ENCODE measurements at regions not wholly inside any gene's neighbourhood (a gene's known extent, or its start where the extent isn't known, plus 50 kb on each side); places are given as distances from the start of the nearest gene placed in this dataset.

GRCh38 chr2:216574586-216574985 lies 58.6 kb upstream of the IGFBP2 start:
- no peak overlapping the region for H3K4me3 ChIP-seq
- H3K27me3 ChIP-seq (replicated peaks; ENCODE audit: insufficient read depth): no peaks in the 10 kb centered on the region
- H3K9me3 ChIP-seq: no peaks in the 10 kb centered on the region
- TF ChIP-seq CTCF (IDR thresholded peaks at IDR 0.05): no peak
- no peak for ATAC-seq (ENCODE audit: insufficient number of reproducible peaks, low FRiP score, low read depth)
- no peaks in the 10 kb centered on the region for H3K36me3 ChIP-seq
- DNase-seq (ENCODE audit: low spot score): no peak
- H3K27ac ChIP-seq: peak overlapping the region; percentile 94 to 95
- H3K4me1 ChIP-seq (ENCODE audit: control insufficient read depth in 1 of 2, low read depth in 2 of 2): peaks cover 18 to 35% of the 10 kb centered on the region in 2 donors

GRCh38 chr2:216575465-216575864 lies 57.8 kb upstream of the IGFBP2 start:
- peaks cover 18 to 35% of the 10 kb centered on the region in 2 donors for H3K4me1 ChIP-seq (ENCODE audit: control insufficient read depth in 1 of 2, low read depth in 2 of 2)
- H3K36me3 ChIP-seq: no peaks in the 10 kb centered on the region
- DNase-seq (ENCODE audit: low spot score): no peak
- no peak for ATAC-seq (ENCODE audit: insufficient number of reproducible peaks, low FRiP score, low read depth)
- H3K9me3 ChIP-seq: no peaks in the 10 kb centered on the region
- no peak overlapping the region for H3K4me3 ChIP-seq
- H3K27ac ChIP-seq: no peak overlapping the region
- no peak for TF ChIP-seq CTCF (IDR thresholded peaks at IDR 0.05)
- H3K27me3 ChIP-seq (replicated peaks; ENCODE audit: insufficient read depth): no peaks in the 10 kb centered on the region

GRCh38 chr2:216576616-216577015 lies 56.6 kb upstream of the IGFBP2 start:
- no peak overlapping the region for H3K27ac ChIP-seq
- H3K4me3 ChIP-seq: no peak overlapping the region
- no peaks in the 10 kb centered on the region for H3K36me3 ChIP-seq
- no peak for DNase-seq (ENCODE audit: low spot score)
- TF ChIP-seq CTCF (IDR thresholded peaks at IDR 0.05): no peak
- H3K9me3 ChIP-seq: no peaks in the 10 kb centered on the region
- H3K4me1 ChIP-seq (ENCODE audit: control insufficient read depth in 1 of 2, low read depth in 2 of 2): peaks cover 18 to 35% of the 10 kb centered on the region in 2 donors
- ATAC-seq (ENCODE audit: insufficient number of reproducible peaks, low FRiP score, low read depth): no peak
- no peaks in the 10 kb centered on the region for H3K27me3 ChIP-seq (replicated peaks; ENCODE audit: insufficient read depth)

- no peak for TF ChIP-seq CTCF (IDR thresholded peaks at IDR 0.05)
- DNase-seq (ENCODE audit: low spot score) (no peak), ATAC-seq (ENCODE audit: insufficient number of reproducible peaks, low FRiP score, low read depth) (no peak)
- Histone ChIP-seq H3K36me3 (no peaks in the 10 kb centered on the region), H3K9me3 (no peaks in the 10 kb centered on the region), H3K27ac (no peak overlapping the region), H3K4me3 (no peak overlapping the region), H3K4me1 (ENCODE audit: control insufficient read depth in 1 of 2, low read depth in 2 of 2) (peaks cover 8 to 18% of the 10 kb centered on the region in 2 donors), H3K27me3 (replicated peaks; ENCODE audit: insufficient read depth) (no peaks in the 10 kb centered on the region)
These were observed 54.9 kb upstream of the IGFBP2 start for GRCh38 chr2:216578325-216578724.

- H3K36me3 ChIP-seq: no peaks in the 10 kb centered on the region
- H3K27ac ChIP-seq: no peak overlapping the region
- ATAC-seq (ENCODE audit: insufficient number of reproducible peaks, low FRiP score, low read depth): no peak
- no peak overlapping the region for H3K4me3 ChIP-seq
- no peaks in the 10 kb centered on the region for H3K4me1 ChIP-seq (ENCODE audit: control insufficient read depth in 1 of 2, low read depth in 2 of 2)
- no peak for TF ChIP-seq CTCF (IDR thresholded peaks at IDR 0.05)
- no peak for DNase-seq (ENCODE audit: low spot score)
- no peaks in the 10 kb centered on the region for H3K27me3 ChIP-seq (replicated peaks; ENCODE audit: insufficient read depth)
- H3K9me3 ChIP-seq: no peaks in the 10 kb centered on the region
These were observed 50.1 kb upstream of the IGFBP2 start for GRCh38 chr2:216583147-216583546.

Measured in thoracic aorta (tissue), 2 donors.